ENCODE measurements at regions not wholly inside any gene's neighbourhood (a gene's known extent, or its start where the extent isn't known, plus 50 kb on each side); places are given as distances from the start of the nearest gene placed in this dataset.

DNA sequence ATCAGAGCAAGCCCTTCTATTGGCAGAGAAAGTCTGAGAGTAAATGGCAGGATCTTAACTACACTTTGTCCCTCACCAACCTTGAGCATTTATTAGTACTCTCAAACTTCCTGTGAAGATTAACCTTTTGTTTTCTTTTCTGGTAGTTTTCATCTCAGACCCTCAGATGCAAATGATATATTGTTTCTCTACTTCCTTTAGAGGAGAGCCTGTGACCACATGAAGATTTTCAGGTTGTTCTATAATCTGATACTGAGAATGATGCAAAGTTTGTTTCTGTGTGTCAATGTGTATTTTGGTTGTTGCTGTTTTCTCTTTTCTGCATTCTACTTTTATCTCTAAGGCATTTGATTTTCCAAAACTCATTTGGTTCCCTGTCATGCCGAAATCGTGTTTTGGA, 165.8 kb upstream of the CYSLTR1 start:
- H3K4me1 ChIP-seq (ENCODE audit: control insufficient read depth in 1 of 2, insufficient read depth in 2 of 2, low read depth in 1 of 2, low read length in 1 of 2) = no peaks in the 10 kb centered on the region
- no peak overlapping the region for H3K4me3 ChIP-seq (ENCODE audit: low read depth in 2 of 2, low read length in 1 of 2)
- no peak for TF ChIP-seq TEAD4 (IDR thresholded peaks at IDR 0.05; ENCODE audit: borderline replicate concordance, insufficient read depth)
- TF ChIP-seq, protein P1, sequence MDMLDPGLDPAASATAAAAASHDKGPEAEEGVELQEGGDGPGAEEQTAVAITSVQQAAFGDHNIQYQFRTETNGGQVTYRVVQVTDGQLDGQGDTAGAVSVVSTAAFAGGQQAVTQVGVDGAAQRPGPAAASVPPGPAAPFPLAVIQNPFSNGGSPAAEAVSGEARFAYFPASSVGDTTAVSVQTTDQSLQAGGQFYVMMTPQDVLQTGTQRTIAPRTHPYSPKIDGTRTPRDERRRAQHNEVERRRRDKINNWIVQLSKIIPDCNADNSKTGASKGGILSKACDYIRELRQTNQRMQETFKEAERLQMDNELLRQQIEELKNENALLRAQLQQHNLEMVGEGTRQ (IDR thresholded peaks at IDR 0.05; ENCODE audit: borderline replicate concordance, low read depth, low read length) = no peak
- H2AFZ ChIP-seq (ENCODE audit: low read depth) = no peak overlapping the region
- H3K79me2 ChIP-seq (ENCODE audit: insufficient read depth) = no peaks in the 10 kb centered on the region
- H3F3A ChIP-seq (replicated peaks; ENCODE audit: insufficient read depth) = no peaks in the 10 kb centered on the region
- ChIA-PET POLR2A (no interaction called here), CTCF (no interaction called here)
- no peak overlapping the region for H3K4me2 ChIP-seq
- H3K36me3 ChIP-seq (replicated peaks in 1 of 2; ENCODE audit: control insufficient read depth in 1 of 2, insufficient read depth in 2 of 2, low read length in 1 of 2) = no peaks in the 10 kb centered on the region
- no peaks in the 10 kb centered on the region for H4K20me1 ChIP-seq (ENCODE audit: insufficient read depth)
- 2% methylated on average over 2 of the region's 2 CpGs for WGBS (ENCODE audit: low lambda C conversion rate)
- H3K9me3 ChIP-seq = no peaks in the 10 kb centered on the region
- H3K27ac ChIP-seq (ENCODE audit: low read depth in 2 of 2, low read length in 1 of 2) = no peak overlapping the region
- no peaks in the 10 kb centered on the region for H3K27me3 ChIP-seq (ENCODE audit: insufficient read depth)
- no peak overlapping the region for H3K9ac ChIP-seq
- DNase-seq = no peak
- no peaks in the 10 kb centered on the region for H3K9me2 ChIP-seq

DNA sequence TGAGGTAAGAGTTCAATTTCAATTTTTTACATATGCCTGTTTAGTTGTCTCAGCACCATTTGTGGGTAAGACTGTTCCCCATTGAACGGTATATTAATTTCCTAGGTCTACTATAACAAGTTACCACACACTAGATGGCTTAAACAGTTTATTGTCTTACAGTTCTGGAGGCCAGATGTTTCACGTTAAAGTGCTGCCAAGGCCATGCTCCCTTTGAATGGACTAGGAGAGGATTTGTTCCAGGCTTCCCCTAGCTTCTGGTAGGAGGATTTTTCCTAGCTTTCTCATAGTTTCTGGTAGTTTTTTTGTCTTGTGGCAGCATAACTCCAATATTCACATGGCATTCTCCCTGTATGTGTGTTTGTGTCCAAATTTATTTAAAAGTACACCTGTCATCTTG, 149.3 kb upstream of the CYSLTR1 start:
- TF ChIP-seq USF1 (IDR thresholded peaks at IDR 0.05; ENCODE audit: borderline replicate concordance, low read depth) (no peak), SMC3 (IDR thresholded peaks at IDR 0.05; ENCODE audit: low read depth, low read length) (no peak), EP300 (IDR thresholded peaks at IDR 0.05; ENCODE audit: borderline replicate concordance in 1 of 2, low read depth in 1 of 2, low read length in 1 of 2) (no peak), FOSL2 (IDR thresholded peaks at IDR 0.05; ENCODE audit: borderline replicate concordance, low read depth) (no peak), RFX5 (IDR thresholded peaks at IDR 0.05; ENCODE audit: low read length) (no peak), TEAD4 (IDR thresholded peaks at IDR 0.05; ENCODE audit: borderline replicate concordance, insufficient read depth) (no peak), GABPA (IDR thresholded peaks at IDR 0.05; ENCODE audit: low read depth) (no peak), MXI1 (IDR thresholded peaks at IDR 0.05; ENCODE audit: low read depth, low read length) (no peak), ELF1 (IDR thresholded peaks at IDR 0.05) (no peak), RXRA (IDR thresholded peaks at IDR 0.05; ENCODE audit: borderline replicate concordance, low read depth) (no peak), TAF1 (IDR thresholded peaks at IDR 0.05; ENCODE audit: borderline replicate concordance, low read depth, low read length) (no peak), MAX (IDR thresholded peaks at IDR 0.05; ENCODE audit: low read depth) (no peak), FOXJ3 (CRISPR knock-in tag; IDR thresholded peaks at IDR 0.05) (no peak)
- TF ChIP-seq, protein P2, sequence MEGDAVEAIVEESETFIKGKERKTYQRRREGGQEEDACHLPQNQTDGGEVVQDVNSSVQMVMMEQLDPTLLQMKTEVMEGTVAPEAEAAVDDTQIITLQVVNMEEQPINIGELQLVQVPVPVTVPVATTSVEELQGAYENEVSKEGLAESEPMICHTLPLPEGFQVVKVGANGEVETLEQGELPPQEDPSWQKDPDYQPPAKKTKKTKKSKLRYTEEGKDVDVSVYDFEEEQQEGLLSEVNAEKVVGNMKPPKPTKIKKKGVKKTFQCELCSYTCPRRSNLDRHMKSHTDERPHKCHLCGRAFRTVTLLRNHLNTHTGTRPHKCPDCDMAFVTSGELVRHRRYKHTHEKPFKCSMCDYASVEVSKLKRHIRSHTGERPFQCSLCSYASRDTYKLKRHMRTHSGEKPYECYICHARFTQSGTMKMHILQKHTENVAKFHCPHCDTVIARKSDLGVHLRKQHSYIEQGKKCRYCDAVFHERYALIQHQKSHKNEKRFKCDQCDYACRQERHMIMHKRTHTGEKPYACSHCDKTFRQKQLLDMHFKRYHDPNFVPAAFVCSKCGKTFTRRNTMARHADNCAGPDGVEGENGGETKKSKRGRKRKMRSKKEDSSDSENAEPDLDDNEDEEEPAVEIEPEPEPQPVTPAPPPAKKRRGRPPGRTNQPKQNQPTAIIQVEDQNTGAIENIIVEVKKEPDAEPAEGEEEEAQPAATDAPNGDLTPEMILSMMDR (IDR thresholded peaks at IDR 0.05) = no peak
- TF ChIP-seq, protein P3, sequence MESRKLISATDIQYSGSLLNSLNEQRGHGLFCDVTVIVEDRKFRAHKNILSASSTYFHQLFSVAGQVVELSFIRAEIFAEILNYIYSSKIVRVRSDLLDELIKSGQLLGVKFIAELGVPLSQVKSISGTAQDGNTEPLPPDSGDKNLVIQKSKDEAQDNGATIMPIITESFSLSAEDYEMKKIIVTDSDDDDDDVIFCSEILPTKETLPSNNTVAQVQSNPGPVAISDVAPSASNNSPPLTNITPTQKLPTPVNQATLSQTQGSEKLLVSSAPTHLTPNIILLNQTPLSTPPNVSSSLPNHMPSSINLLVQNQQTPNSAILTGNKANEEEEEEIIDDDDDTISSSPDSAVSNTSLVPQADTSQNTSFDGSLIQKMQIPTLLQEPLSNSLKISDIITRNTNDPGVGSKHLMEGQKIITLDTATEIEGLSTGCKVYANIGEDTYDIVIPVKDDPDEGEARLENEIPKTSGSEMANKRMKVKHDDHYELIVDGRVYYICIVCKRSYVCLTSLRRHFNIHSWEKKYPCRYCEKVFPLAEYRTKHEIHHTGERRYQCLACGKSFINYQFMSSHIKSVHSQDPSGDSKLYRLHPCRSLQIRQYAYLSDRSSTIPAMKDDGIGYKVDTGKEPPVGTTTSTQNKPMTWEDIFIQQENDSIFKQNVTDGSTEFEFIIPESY (IDR thresholded peaks at IDR 0.05; ENCODE audit: borderline replicate concordance, low read depth) = no peak

More for the DNA sequence above, 149.3 kb upstream of the CYSLTR1 start:
- Histone ChIP-seq H3K27me3 (ENCODE audit: insufficient read depth) (no peaks in the 10 kb centered on the region), H2AFZ (ENCODE audit: low read depth) (no peak overlapping the region), H3K27ac (ENCODE audit: low read depth in 2 of 2, low read length in 1 of 2) (no peak overlapping the region), H3K9ac (no peak overlapping the region), H3F3A (replicated peaks; ENCODE audit: insufficient read depth) (no peaks in the 10 kb centered on the region), H3K79me2 (ENCODE audit: insufficient read depth) (no peaks in the 10 kb centered on the region), H3K9me2 (no peaks in the 10 kb centered on the region), H3K9me3 (no peaks in the 10 kb centered on the region), H3K4me3 (ENCODE audit: low read depth in 2 of 2, low read length in 1 of 2) (no peak overlapping the region), H4K20me1 (ENCODE audit: insufficient read depth) (no peaks in the 10 kb centered on the region), H3K36me3 (replicated peaks in 1 of 2; ENCODE audit: control insufficient read depth in 1 of 2, insufficient read depth in 2 of 2, low read length in 1 of 2) (no peaks in the 10 kb centered on the region), H3K4me2 (no peak overlapping the region), H3K4me1 (ENCODE audit: control insufficient read depth in 1 of 2, insufficient read depth in 2 of 2, low read depth in 1 of 2, low read length in 1 of 2) (no peaks in the 10 kb centered on the region)
- CTCF ChIA-PET = no interaction called here
- POLR2A ChIA-PET = no interaction called here
- 0% methylated on average over 2 of the region's 2 CpGs for WGBS (ENCODE audit: low lambda C conversion rate)
- no peak for DNase-seq

Measured in SK-N-SH (cell line).